ENCODE measurements at regions not wholly inside any gene's neighbourhood (a gene's known extent, or its start where the extent isn't known, plus 50 kb on each side); places are given as distances from the start of the nearest gene placed in this dataset.
A peak's percentile ranks its signal among the peaks of the same experiment; 100 is the strongest.

- Histone ChIP-seq H3K4me2 (0 out of 2 replicates have a peak overlapping the region, but pooled peaks have one; percentile 36), H3K4me3 (no peak overlapping the region), H3K4me1 (replicated peaks; ENCODE audit: insufficient read depth) (peaks cover 25% of the 10 kb centered on the region), H3K27me3 (ENCODE audit: insufficient read depth, low read depth) (no peaks in the 10 kb centered on the region), H3K9me2 (ENCODE audit: insufficient read depth) (no peaks in the 10 kb centered on the region), H2AFZ (no peak overlapping the region), H3K27ac (no peak overlapping the region), H4K20me1 (ENCODE audit: insufficient read depth) (no peaks in the 10 kb centered on the region), H3K9me3 (ENCODE audit: insufficient read depth, low read depth) (no peaks in the 10 kb centered on the region), H3K79me2 (ENCODE audit: low read depth) (no peaks in the 10 kb centered on the region), H3K36me3 (ENCODE audit: low read depth) (no peaks in the 10 kb centered on the region), H3F3A (ENCODE audit: insufficient read depth, low read depth) (peaks cover 6% of the 10 kb centered on the region; the same call in 1 of the 2 replicates)
- no peak for TF ChIP-seq EZH2 (IDR thresholded peaks at IDR 0.05; ENCODE audit: low read depth)
- TF ChIP-seq CTCF (conservative IDR thresholded peaks at IDR 0.05) = no peak
- intact Hi-C loops (cut with micrococcal nuclease; ENCODE audit: unreplicated experiment) = no loop called here
- no TSS peak for BruUV-seq (replicated peaks)
- ChIA-PET POLR2A (ENCODE audit: unreplicated experiment) (interaction anchor here (0.6 to 0.7 kb wide), 3 partner anchors 29 to 276 kb away, joined by 3 to 8 read pairs (median 7); no protein-coding TSS in a partner anchor), CTCF (no interaction called here)
- no peak for DNase-seq
These were observed 271.3 kb upstream of the TPM1 start for GRCh38 chr15:62771234-62771633.

- H3K27ac ChIP-seq = no peak overlapping the region
- TF ChIP-seq EZH2 (IDR thresholded peaks at IDR 0.05; ENCODE audit: low read depth) = no peak
- TF ChIP-seq CTCF (conservative IDR thresholded peaks at IDR 0.05) = no peak
- H3K79me2 ChIP-seq (ENCODE audit: low read depth) = no peaks in the 10 kb centered on the region
- H3K4me2 ChIP-seq = no peak overlapping the region
- ChIA-PET CTCF (no interaction called here), POLR2A (ENCODE audit: unreplicated experiment) (interaction anchor here (0.6 kb wide), 1 partner anchor 9 kb away, joined by 3 read pairs; no protein-coding TSS in a partner anchor)
- no TSS peak for BruUV-seq (replicated peaks)
- H4K20me1 ChIP-seq (ENCODE audit: insufficient read depth) = no peaks in the 10 kb centered on the region
- DNase-seq = no peak
- H3K9me3 ChIP-seq (ENCODE audit: insufficient read depth, low read depth) = no peaks in the 10 kb centered on the region
- no peaks in the 10 kb centered on the region for H3K36me3 ChIP-seq (ENCODE audit: low read depth)
- H3F3A ChIP-seq (ENCODE audit: insufficient read depth, low read depth) = peaks cover 6% of the 10 kb centered on the region; the same call in 1 of the 2 replicates
- H3K4me3 ChIP-seq = no peak overlapping the region
- peaks cover 25% of the 10 kb centered on the region for H3K4me1 ChIP-seq (replicated peaks; ENCODE audit: insufficient read depth)
- intact Hi-C loops (cut with micrococcal nuclease; ENCODE audit: unreplicated experiment) = no loop called here
- no peaks in the 10 kb centered on the region for H3K27me3 ChIP-seq (ENCODE audit: insufficient read depth, low read depth)
- H3K9me2 ChIP-seq (ENCODE audit: insufficient read depth) = no peaks in the 10 kb centered on the region
- no peak overlapping the region for H2AFZ ChIP-seq
These were observed 269.0 kb upstream of the TPM1 start for GRCh38 chr15:62773369-62774165.

GRCh38 chr15:62775932-62776331 is 266.6 kb upstream of the TPM1 start:
- H4K20me1 ChIP-seq (ENCODE audit: insufficient read depth) = no peaks in the 10 kb centered on the region
- H3K36me3 ChIP-seq (ENCODE audit: low read depth) = no peaks in the 10 kb centered on the region
- peaks cover 6% of the 10 kb centered on the region; the same call in 1 of the 2 replicates for H3K4me1 ChIP-seq (replicated peaks; ENCODE audit: insufficient read depth)
- no TSS peak for BruUV-seq (replicated peaks)
- DNase-seq = no peak
- TF ChIP-seq EZH2 (IDR thresholded peaks at IDR 0.05; ENCODE audit: low read depth) (no peak), CTCF (conservative IDR thresholded peaks at IDR 0.05) (no peak)
- H3K27ac ChIP-seq = no peak overlapping the region
- no peaks in the 10 kb centered on the region for H3K9me2 ChIP-seq (ENCODE audit: insufficient read depth)
- H3K4me2 ChIP-seq = no peak overlapping the region
- no peaks in the 10 kb centered on the region for H3K9me3 ChIP-seq (ENCODE audit: insufficient read depth, low read depth)
- ChIA-PET POLR2A (ENCODE audit: unreplicated experiment) (no interaction called here), CTCF (no interaction called here)
- no peak overlapping the region for H2AFZ ChIP-seq
- no peaks in the 10 kb centered on the region for H3K27me3 ChIP-seq (ENCODE audit: insufficient read depth, low read depth)
- peaks cover 5% of the 10 kb centered on the region; the same call in 1 of the 2 replicates for H3F3A ChIP-seq (ENCODE audit: insufficient read depth, low read depth)
- H3K4me3 ChIP-seq = no peak overlapping the region
- intact Hi-C loops (cut with micrococcal nuclease; ENCODE audit: unreplicated experiment) = no loop called here
- no peaks in the 10 kb centered on the region for H3K79me2 ChIP-seq (ENCODE audit: low read depth)
